ENCODE measurements at regions not wholly inside any gene's neighbourhood (a gene's known extent, or its start where the extent isn't known, plus 50 kb on each side); places are given as distances from the start of the nearest gene placed in this dataset.
"Not testable (repeated sequence)": the region's sequence is repeated elsewhere in the genome, so short reads cannot be mapped to it uniquely, and the experiment has no call there.

- DNase-seq (ENCODE audit: low read depth in 4 of 4, low spot score in 3 of 4) = no peak
Observed at GRCh38 chr18:60883587-60883986, 449.6 kb upstream of the CDH20 start.

- no peak for DNase-seq (ENCODE audit: low read depth in 4 of 4, low spot score in 3 of 4)
Observed at GRCh38 chr18:60888071-60888624, 445.1 kb upstream of the CDH20 start.

- DNase-seq (ENCODE audit: low read depth in 4 of 4, low spot score in 3 of 4) = no peak
Observed at GRCh38 chr18:60889442-60889841, 443.8 kb upstream of the CDH20 start.

GRCh38 chr18:60891936-60892335 lies 441.3 kb upstream of the CDH20 start:
- no peak for DNase-seq (ENCODE audit: low read depth in 4 of 4, low spot score in 3 of 4)

GRCh38 chr18:60892441-60892840 lies 440.8 kb upstream of the CDH20 start:
- no peak for DNase-seq (ENCODE audit: low read depth in 4 of 4, low spot score in 3 of 4)

- no peak for DNase-seq (ENCODE audit: low read depth in 4 of 4, low spot score in 3 of 4)
Observed at GRCh38 chr18:60892855-60893254, 440.4 kb upstream of the CDH20 start.

GRCh38 chr18:60893355-60894097 lies 439.7 kb upstream of the CDH20 start:
- DNase-seq (ENCODE audit: low read depth in 4 of 4, low spot score in 3 of 4) = no peak

- no peak for DNase-seq (ENCODE audit: low read depth in 4 of 4, low spot score in 3 of 4)
Observed at GRCh38 chr18:60894254-60894945, 438.8 kb upstream of the CDH20 start.

- no peak for DNase-seq (ENCODE audit: low read depth in 4 of 4, low spot score in 3 of 4)
Observed at GRCh38 chr18:60895181-60895580, 438.0 kb upstream of the CDH20 start.

- no peak for DNase-seq (ENCODE audit: low read depth in 4 of 4, low spot score in 3 of 4)
Observed at GRCh38 chr18:60898111-60898510, 435.1 kb upstream of the CDH20 start.

GRCh38 chr18:60905699-60906098 lies 427.5 kb upstream of the CDH20 start:
- DNase-seq (ENCODE audit: low read depth in 4 of 4, low spot score in 3 of 4) = no peak

GRCh38 chr18:60910534-60910933 lies 422.7 kb upstream of the CDH20 start:
- DNase-seq (ENCODE audit: low read depth in 4 of 4, low spot score in 3 of 4) = no peak

GRCh38 chr18:60911504-60911903 lies 421.7 kb upstream of the CDH20 start:
- DNase-seq (ENCODE audit: low read depth in 4 of 4, low spot score in 3 of 4) = no peak

- DNase-seq (ENCODE audit: low read depth in 4 of 4, low spot score in 3 of 4) = no peak
Observed at GRCh38 chr18:60915160-60915559, 418.1 kb upstream of the CDH20 start.

GRCh38 chr18:60918862-60919261 lies 414.4 kb upstream of the CDH20 start:
- not testable (repeated sequence) for DNase-seq (ENCODE audit: low read depth in 4 of 4, low spot score in 3 of 4)

GRCh38 chr18:60925892-60926291 lies 407.3 kb upstream of the CDH20 start:
- no peak for DNase-seq (ENCODE audit: low read depth in 4 of 4, low spot score in 3 of 4)

GRCh38 chr18:60929966-60930365 lies 403.3 kb upstream of the CDH20 start:
- no peak for DNase-seq (ENCODE audit: low read depth in 4 of 4, low spot score in 3 of 4)

GRCh38 chr18:60935041-60935910 lies 398.0 kb upstream of the CDH20 start:
- no peak for DNase-seq (ENCODE audit: low read depth in 4 of 4, low spot score in 3 of 4)

- no peak for DNase-seq (ENCODE audit: low read depth in 4 of 4, low spot score in 3 of 4)
Observed at GRCh38 chr18:60936101-60936500, 397.1 kb upstream of the CDH20 start.

GRCh38 chr18:60943297-60943696 lies 389.9 kb upstream of the CDH20 start:
- no peak for DNase-seq (ENCODE audit: low read depth in 4 of 4, low spot score in 3 of 4)

GRCh38 chr18:60950634-60951033 lies 382.6 kb upstream of the CDH20 start:
- no peak for DNase-seq (ENCODE audit: low read depth in 4 of 4, low spot score in 3 of 4)
